GM19351 (cell line): ENCODE measurements at regions not wholly inside any gene's neighbourhood (a gene's known extent, or its start where the extent isn't known, plus 50 kb on each side); places are given as distances from the start of the nearest gene placed in this dataset.
"Not testable (repeated sequence)": the region's sequence is repeated elsewhere in the genome, so short reads cannot be mapped to it uniquely, and the experiment has no call there.

ENCODE experiments used
- ATAC-seq: cut with Tn5 transposase; IDR thresholded peaks from one replicate; pipeline ENCODE4 v1.9.1; 2021; ENCODE audit warnings: mild to moderate bottlenecking, moderate library complexity; ENCODE audit not compliant: unreplicated experiment

- peak; percentile 55 for ATAC-seq
These were observed 891.6 kb upstream of the CRIM1 start for GRCh38 chr2:35463805-35464596.

- no peak for ATAC-seq
These were observed 893.2 kb upstream of the CRIM1 start for GRCh38 chr2:35462226-35462998.

GRCh38 chr2:35461406-35461805 lies 894.2 kb upstream of the CRIM1 start:
- ATAC-seq, result no peak

- ATAC-seq, result no peak
These were observed 900.5 kb upstream of the CRIM1 start for GRCh38 chr2:35454966-35455638.

GRCh38 chr2:35447821-35448220 lies 907.8 kb upstream of the CRIM1 start:
- ATAC-seq, result no peak

- no peak for ATAC-seq
These were observed 908.4 kb upstream of the CRIM1 start for GRCh38 chr2:35447215-35447614.

- ATAC-seq, result no peak
These were observed 912.5 kb upstream of the CRIM1 start for GRCh38 chr2:35443087-35443486.

- not testable (repeated sequence) for ATAC-seq
These were observed 914.0 kb upstream of the CRIM1 start for GRCh38 chr2:35441575-35441974.

GRCh38 chr2:35440308-35440707 lies 915.3 kb upstream of the CRIM1 start:
- ATAC-seq, result not testable (repeated sequence)

GRCh38 chr2:35436893-35437292 lies 918.7 kb upstream of the CRIM1 start:
- ATAC-seq, result not testable (repeated sequence)

GRCh38 chr2:35428548-35428947 lies 927.0 kb upstream of the CRIM1 start:
- ATAC-seq, result peak; percentile 84

- ATAC-seq, result no peak
These were observed 934.1 kb upstream of the CRIM1 start for GRCh38 chr2:35421485-35421884.

- no peak for ATAC-seq
These were observed 938.3 kb upstream of the CRIM1 start for GRCh38 chr2:35417293-35417692.

- no peak for ATAC-seq
These were observed 939.0 kb upstream of the CRIM1 start for GRCh38 chr2:35416391-35417140.

GRCh38 chr2:35415942-35416341 lies 939.6 kb upstream of the CRIM1 start:
- ATAC-seq, result no peak

- no peak for ATAC-seq
These were observed 940.3 kb upstream of the CRIM1 start for GRCh38 chr2:35415282-35415681.

- ATAC-seq, result peak; percentile 82
These were observed 945.0 kb upstream of the CRIM1 start for GRCh38 chr2:35410431-35411061.

GRCh38 chr2:35409762-35410161 lies 945.8 kb upstream of the CRIM1 start:
- ATAC-seq, result no peak

GRCh38 chr2:35408320-35408719 lies 947.3 kb upstream of the CRIM1 start:
- ATAC-seq, result no peak

GRCh38 chr2:35391736-35392442 lies 963.7 kb upstream of the CRIM1 start:
- no peak for ATAC-seq
